ENCODE measurements at regions not wholly inside any gene's neighbourhood (a gene's known extent, or its start where the extent isn't known, plus 50 kb on each side); places are given as distances from the start of the nearest gene placed in this dataset.

- no peak for DNase-seq
These were observed 470.7 kb downstream of the ETV1 start for GRCh38 chr7:13518738-13519137.

GRCh38 chr7:13524076-13524475 lies 465.4 kb downstream of the ETV1 start:
- no peak for DNase-seq

- DNase-seq = no peak
These were observed 457.3 kb downstream of the ETV1 start for GRCh38 chr7:13532028-13532753.

- DNase-seq = no peak
These were observed 450.8 kb downstream of the ETV1 start for GRCh38 chr7:13538669-13539068.

GRCh38 chr7:13540429-13540828 lies 449.0 kb downstream of the ETV1 start:
- no peak for DNase-seq

- no peak for DNase-seq
These were observed 448.1 kb downstream of the ETV1 start for GRCh38 chr7:13541326-13541725.

GRCh38 chr7:13542451-13542850 lies 447.0 kb downstream of the ETV1 start:
- DNase-seq = no peak

- no peak for DNase-seq
These were observed 438.0 kb downstream of the ETV1 start for GRCh38 chr7:13551503-13551902.

GRCh38 chr7:13560441-13560840 lies 429.0 kb downstream of the ETV1 start:
- no peak for DNase-seq

GRCh38 chr7:13563257-13563656 lies 426.2 kb downstream of the ETV1 start:
- no peak for DNase-seq

GRCh38 chr7:13563680-13564079 lies 425.8 kb downstream of the ETV1 start:
- no peak for DNase-seq

- no peak for DNase-seq
These were observed 411.8 kb downstream of the ETV1 start for GRCh38 chr7:13577566-13578145.

GRCh38 chr7:13578294-13578693 lies 411.2 kb downstream of the ETV1 start:
- DNase-seq = no peak

GRCh38 chr7:13581097-13581496 lies 408.4 kb downstream of the ETV1 start:
- no peak for DNase-seq

- DNase-seq = no peak
These were observed 395.6 kb downstream of the ETV1 start for GRCh38 chr7:13593854-13594253.

GRCh38 chr7:13602036-13602435 lies 387.4 kb downstream of the ETV1 start:
- DNase-seq = no peak

GRCh38 chr7:13603016-13603415 lies 386.4 kb downstream of the ETV1 start:
- no peak for DNase-seq

GRCh38 chr7:13603661-13604060 lies 385.8 kb downstream of the ETV1 start:
- no peak for DNase-seq

- DNase-seq = no peak
These were observed 385.3 kb downstream of the ETV1 start for GRCh38 chr7:13604178-13604577.

GRCh38 chr7:13610372-13610771 lies 379.1 kb downstream of the ETV1 start:
- DNase-seq = no peak

GRCh38 chr7:13615679-13616078 lies 373.8 kb downstream of the ETV1 start:
- DNase-seq = no peak

GRCh38 chr7:13627455-13627854 lies 362.0 kb downstream of the ETV1 start:
- no peak for DNase-seq

GRCh38 chr7:13628239-13629001 lies 361.0 kb downstream of the ETV1 start:
- no peak for DNase-seq

Data from AML-193 (cell line).